Neural crest cell (in vitro differentiated cells): ENCODE measurements at regions not wholly inside any gene's neighbourhood (a gene's known extent, or its start where the extent isn't known, plus 50 kb on each side); places are given as distances from the start of the nearest gene placed in this dataset.

Source experiments
- DNase-seq: peaks from one replicate; pipeline ENCODE4 v3.0.0; 2021; ENCODE audit warnings: low read depth, mixed read lengths, low spot score
- H3K27ac Mint-ChIP-seq: one replicate; pipeline ENCODE4 v1.8.0; 2021; ENCODE audit warnings: mild to moderate bottlenecking, mixed read lengths; ENCODE audit not compliant: unreplicated experiment
- H3K27me3 Mint-ChIP-seq: 2 replicates; pipeline ENCODE4 v1.8.0; 2021; ENCODE audit warnings: low read depth, mild to moderate bottlenecking, mixed read lengths
- H3K36me3 Mint-ChIP-seq: 2 replicates; pipeline ENCODE4 v1.8.0; 2021; ENCODE audit warnings: low read depth, mild to moderate bottlenecking, mixed read lengths
- H3K4me1 Mint-ChIP-seq: 2 replicates; pipeline ENCODE4 v1.8.0; 2021; ENCODE audit warnings: mixed read lengths
- H3K4me3 Mint-ChIP-seq: one replicate; pipeline ENCODE4 v1.8.0; 2021; ENCODE audit warnings: mild to moderate bottlenecking, mixed read lengths
- H3K9me3 Mint-ChIP-seq: 2 replicates; pipeline ENCODE4 v1.8.0; 2021; ENCODE audit warnings: mixed read lengths
- CTCF ChIP-seq: fragments of 200-600 bp; sonication (generic); conservative IDR thresholded peaks from 2 replicates; pipeline ENCODE4 v1.5.0; 2021; ENCODE audit warnings: antibody characterized with exemption, mild to moderate bottlenecking

GRCh38 chr19:32273483-32273882, 71.9 kb upstream of the ZNF507 start:
- H3K36me3 Mint-ChIP-seq = no peaks in the 10 kb centered on the region
- no peak overlapping the region for H3K27ac Mint-ChIP-seq
- no peak for DNase-seq
- H3K9me3 Mint-ChIP-seq = peaks cover 2% of the 10 kb centered on the region
- no peak for TF ChIP-seq CTCF
- peaks cover 10% of the 10 kb centered on the region for H3K27me3 Mint-ChIP-seq
- H3K4me3 Mint-ChIP-seq = no peak overlapping the region
- H3K4me1 Mint-ChIP-seq = peaks cover 4% of the 10 kb centered on the region

- Mint-ChIP-seq H3K4me1 (no peaks in the 10 kb centered on the region), H3K4me3 (no peak overlapping the region), H3K36me3 (no peaks in the 10 kb centered on the region), H3K27ac (no peak overlapping the region), H3K9me3 (no peaks in the 10 kb centered on the region), H3K27me3 (peaks cover 18% of the 10 kb centered on the region)
- no peak for TF ChIP-seq CTCF
- DNase-seq = no peak
These were observed 58.3 kb upstream of the ZNF507 start for GRCh38 chr19:32287086-32287485.

- H3K36me3 Mint-ChIP-seq = no peaks in the 10 kb centered on the region
- H3K9me3 Mint-ChIP-seq = no peaks in the 10 kb centered on the region
- peaks cover 15% of the 10 kb centered on the region for H3K27me3 Mint-ChIP-seq
- no peak overlapping the region for H3K27ac Mint-ChIP-seq
- peak; percentile 62 for TF ChIP-seq CTCF
- peak; percentile 59 for DNase-seq
- no peaks in the 10 kb centered on the region for H3K4me1 Mint-ChIP-seq
- H3K4me3 Mint-ChIP-seq = no peak overlapping the region
These were observed 57.6 kb upstream of the ZNF507 start for GRCh38 chr19:32287811-32288227.

- DNase-seq = no peak
- H3K27me3 Mint-ChIP-seq = peaks cover 6% of the 10 kb centered on the region
- H3K27ac Mint-ChIP-seq = no peak overlapping the region
- H3K4me1 Mint-ChIP-seq = no peaks in the 10 kb centered on the region
- no peaks in the 10 kb centered on the region for H3K9me3 Mint-ChIP-seq
- no peaks in the 10 kb centered on the region for H3K36me3 Mint-ChIP-seq
- no peak overlapping the region for H3K4me3 Mint-ChIP-seq
- TF ChIP-seq CTCF = no peak
These were observed 55.7 kb upstream of the ZNF507 start for GRCh38 chr19:32289566-32290210.

GRCh38 chr19:32291876-32292275, 53.5 kb upstream of the ZNF507 start:
- H3K9me3 Mint-ChIP-seq = no peaks in the 10 kb centered on the region
- no peak for DNase-seq
- no peak for TF ChIP-seq CTCF
- H3K4me1 Mint-ChIP-seq = no peaks in the 10 kb centered on the region
- no peaks in the 10 kb centered on the region for H3K36me3 Mint-ChIP-seq
- H3K4me3 Mint-ChIP-seq = no peak overlapping the region
- no peak overlapping the region for H3K27ac Mint-ChIP-seq
- H3K27me3 Mint-ChIP-seq = peaks cover 3% of the 10 kb centered on the region
